PC-3 (cell line): ENCODE measurements at regions not wholly inside any gene's neighbourhood (a gene's known extent, or its start where the extent isn't known, plus 50 kb on each side); places are given as distances from the start of the nearest gene placed in this dataset.

Experiments used
- CTCF ChIP-seq: fragments of 300-600 bp; sonication (generic); conservative IDR thresholded peaks from 2 replicates; pipeline ENCODE4 v1.5.1; 2017; ENCODE audit warnings: antibody characterized with exemption, low read depth, mild to moderate bottlenecking, low read length
- EZH2 ChIP-seq: fragments of 300-600 bp; sonication (generic); IDR thresholded peaks from one replicate; pipeline ENCODE4 v1.6.1; 2017; ENCODE audit warnings: antibody characterized with exemption, mild to moderate bottlenecking, low read length; ENCODE audit not compliant: unreplicated experiment

- TF ChIP-seq CTCF (no peak), EZH2 (no peak)
Measured at GRCh38 chr11:42201603-42202148, 742.2 kb upstream of the LRRC4C start.
